ENCODE measurements at regions not wholly inside any gene's neighbourhood (a gene's known extent, or its start where the extent isn't known, plus 50 kb on each side); places are given as distances from the start of the nearest gene placed in this dataset.

GRCh38 chr10:56583316-56583715, 222.3 kb upstream of the ZWINT start:
- TF ChIP-seq ZFX (IDR thresholded peaks at IDR 0.05; ENCODE audit: borderline replicate concordance) (no peak), CTCF (IDR thresholded peaks at IDR 0.05) (no peak)
- no peak overlapping the region for H3K27ac ChIP-seq

- no peak overlapping the region for H3K27ac ChIP-seq
Measured at GRCh38 chr10:56567580-56567979, 206.5 kb upstream of the ZWINT start.

GRCh38 chr10:56561336-56561735, 200.3 kb upstream of the ZWINT start:
- TF ChIP-seq ZFX (IDR thresholded peaks at IDR 0.05; ENCODE audit: borderline replicate concordance) = no peak
- no peak for TF ChIP-seq CTCF (IDR thresholded peaks at IDR 0.05)
- no peak overlapping the region for H3K27ac ChIP-seq

More at GRCh38 chr10:56567580-56567979, 206.5 kb upstream of the ZWINT start:
- TF ChIP-seq CTCF (IDR thresholded peaks at IDR 0.05) (no peak), ZFX (IDR thresholded peaks at IDR 0.05; ENCODE audit: borderline replicate concordance) (no peak)

- no peak overlapping the region for H3K27ac ChIP-seq
- TF ChIP-seq ZFX (IDR thresholded peaks at IDR 0.05; ENCODE audit: borderline replicate concordance) (no peak), CTCF (IDR thresholded peaks at IDR 0.05) (no peak)
Measured at GRCh38 chr10:56551037-56551436, 190.0 kb upstream of the ZWINT start.

GRCh38 chr10:56547163-56547562, 186.1 kb upstream of the ZWINT start:
- H3K27ac ChIP-seq = no peak overlapping the region
- TF ChIP-seq CTCF (IDR thresholded peaks at IDR 0.05) = no peak
- TF ChIP-seq ZFX (IDR thresholded peaks at IDR 0.05; ENCODE audit: borderline replicate concordance) = no peak

GRCh38 chr10:56537984-56538383, 176.9 kb upstream of the ZWINT start:
- H3K27ac ChIP-seq = no peak overlapping the region
- no peak for TF ChIP-seq CTCF (IDR thresholded peaks at IDR 0.05)
- TF ChIP-seq ZFX (IDR thresholded peaks at IDR 0.05; ENCODE audit: borderline replicate concordance) = no peak

GRCh38 chr10:56522166-56522565, 161.1 kb upstream of the ZWINT start:
- no peak for TF ChIP-seq CTCF (IDR thresholded peaks at IDR 0.05)
- TF ChIP-seq ZFX (IDR thresholded peaks at IDR 0.05; ENCODE audit: borderline replicate concordance) = no peak
- no peak overlapping the region for H3K27ac ChIP-seq

Data from 22Rv1 (cell line).